ENCODE measurements at regions not wholly inside any gene's neighbourhood (a gene's known extent, or its start where the extent isn't known, plus 50 kb on each side); places are given as distances from the start of the nearest gene placed in this dataset.

DNA sequence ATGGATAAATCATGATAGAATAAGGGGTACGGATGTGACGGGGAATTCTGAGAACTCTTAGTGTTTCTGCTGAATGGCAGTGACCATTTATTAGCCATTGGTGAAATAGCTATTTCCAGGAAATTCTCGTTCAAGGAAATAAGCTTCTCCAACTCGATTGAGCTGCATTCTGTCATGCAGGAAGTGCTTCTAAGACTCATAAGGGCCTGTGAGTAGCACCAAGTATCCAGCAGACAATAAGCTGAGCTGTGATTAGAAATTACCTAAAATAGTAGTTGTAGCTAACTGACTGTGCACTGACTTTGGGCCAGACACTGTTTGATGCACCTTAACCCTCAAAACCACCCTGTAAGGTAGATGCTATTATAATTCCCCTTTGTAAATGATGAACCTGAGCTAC is 107.8 kb upstream of the IRX5 start:
- Mint-ChIP-seq H3K27me3 (no peaks in the 10 kb centered on the region), H3K27ac (no peak overlapping the region), H3K36me3 (no peaks in the 10 kb centered on the region), H3K4me3 (no peak overlapping the region), H3K9me3 (ENCODE audit: low read depth) (peaks cover 2% of the 10 kb centered on the region), H3K4me1 (no peaks in the 10 kb centered on the region)
- ATAC-seq (no peak), DNase-seq (no peak)
- CTCF ChIA-PET = no interaction called here

- Mint-ChIP-seq H3K4me3 (no peak overlapping the region), H3K36me3 (no peaks in the 10 kb centered on the region), H3K4me1 (no peaks in the 10 kb centered on the region), H3K9me3 (ENCODE audit: low read depth) (peaks cover 2% of the 10 kb centered on the region), H3K27me3 (no peaks in the 10 kb centered on the region), H3K27ac (no peak overlapping the region)
- CTCF ChIA-PET = no interaction called here
- no peak for DNase-seq
- ATAC-seq = no peak
Measured at GRCh38 chr16:54822492-54822891, 108.2 kb upstream of the IRX5 start.

GRCh38 chr16:54821731-54822130 is 108.9 kb upstream of the IRX5 start:
- no peak for DNase-seq
- Mint-ChIP-seq H3K36me3 (no peaks in the 10 kb centered on the region), H3K27me3 (no peaks in the 10 kb centered on the region), H3K4me1 (no peaks in the 10 kb centered on the region), H3K27ac (no peak overlapping the region), H3K4me3 (no peak overlapping the region), H3K9me3 (ENCODE audit: low read depth) (peaks cover 2% of the 10 kb centered on the region)
- CTCF ChIA-PET = no interaction called here
- ATAC-seq = no peak

DNA sequence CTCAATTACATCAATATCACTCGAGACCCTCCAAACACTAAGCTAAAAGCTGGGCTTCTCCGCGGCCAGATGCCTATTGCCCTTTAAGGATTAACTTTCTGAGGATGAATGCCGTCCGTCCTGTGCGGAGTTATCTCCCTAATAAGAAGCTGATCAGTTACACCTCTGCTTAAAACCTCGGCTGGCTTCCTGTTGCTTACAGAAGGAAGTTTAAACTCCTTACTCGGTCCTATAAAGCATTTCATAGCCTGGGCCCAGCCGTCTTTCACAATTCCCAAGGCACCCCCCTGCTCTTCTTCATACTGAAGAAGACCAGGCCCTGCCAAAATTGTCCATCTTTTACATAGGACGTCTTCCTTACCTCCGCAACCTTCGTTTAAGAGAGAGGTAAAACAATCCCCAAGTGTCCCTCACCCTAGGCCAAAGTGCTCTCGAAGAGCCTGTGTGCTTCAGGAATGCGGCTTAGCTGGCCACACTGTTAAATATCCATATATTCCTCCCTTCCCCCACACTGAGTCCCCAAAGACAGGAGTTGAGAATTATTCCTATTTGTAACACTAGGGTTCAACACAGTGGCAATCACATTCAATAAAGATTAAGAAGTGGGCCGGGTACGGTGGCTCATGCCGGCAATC is 112.6 kb upstream of the IRX5 start:
- H3K4me1 Mint-ChIP-seq = no peaks in the 10 kb centered on the region
- CTCF ChIA-PET = no interaction called here
- DNase-seq = no peak
- H3K4me3 Mint-ChIP-seq = no peak overlapping the region
- H3K27me3 Mint-ChIP-seq = no peaks in the 10 kb centered on the region
- no peaks in the 10 kb centered on the region for H3K36me3 Mint-ChIP-seq
- peaks cover 2% of the 10 kb centered on the region for H3K9me3 Mint-ChIP-seq (ENCODE audit: low read depth)
- no peak overlapping the region for H3K27ac Mint-ChIP-seq
- ATAC-seq = no peak

DNA sequence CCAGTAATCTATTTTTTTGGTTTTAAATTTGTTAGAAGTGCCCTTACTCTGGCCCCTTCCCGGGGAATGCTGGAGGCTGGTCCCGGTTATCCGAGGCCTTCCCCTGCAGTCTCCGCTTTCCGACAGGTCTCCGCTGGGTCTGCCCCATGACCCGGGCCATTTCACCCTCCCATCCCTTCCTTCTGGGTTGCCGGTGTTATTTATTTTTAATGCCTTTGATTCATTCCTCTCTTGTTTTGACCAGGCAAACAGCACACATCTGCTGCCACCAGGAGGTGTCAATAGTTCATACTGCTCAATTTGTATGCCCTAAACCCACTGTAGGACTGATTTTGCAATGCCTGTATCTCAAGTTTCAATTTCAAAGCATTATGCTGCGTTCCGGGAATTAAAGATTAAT is 113.2 kb upstream of the IRX5 start:
- H3K4me3 Mint-ChIP-seq = no peak overlapping the region
- no peak for ATAC-seq

GRCh38 chr16:54816471-54816870 is 114.2 kb upstream of the IRX5 start:
- CTCF ChIA-PET = no interaction called here
- no peak for ATAC-seq
- no peak for DNase-seq
- Mint-ChIP-seq H3K4me1 (no peaks in the 10 kb centered on the region), H3K36me3 (no peaks in the 10 kb centered on the region), H3K27me3 (no peaks in the 10 kb centered on the region), H3K9me3 (ENCODE audit: low read depth) (no peaks in the 10 kb centered on the region), H3K27ac (no peak overlapping the region), H3K4me3 (no peak overlapping the region)

More for the DNA sequence above, 113.2 kb upstream of the IRX5 start:
- Mint-ChIP-seq H3K36me3 (no peaks in the 10 kb centered on the region), H3K27ac (no peak overlapping the region), H3K27me3 (no peaks in the 10 kb centered on the region), H3K9me3 (ENCODE audit: low read depth) (peaks cover 2% of the 10 kb centered on the region), H3K4me1 (no peaks in the 10 kb centered on the region)
- DNase-seq = no peak
- CTCF ChIA-PET = no interaction called here

GRCh38 chr16:54815177-54815576 is 115.5 kb upstream of the IRX5 start:
- no peaks in the 10 kb centered on the region for H3K9me3 Mint-ChIP-seq (ENCODE audit: low read depth)
- H3K36me3 Mint-ChIP-seq = no peaks in the 10 kb centered on the region
- CTCF ChIA-PET = no interaction called here
- no peaks in the 10 kb centered on the region for H3K4me1 Mint-ChIP-seq
- no peak overlapping the region for H3K27ac Mint-ChIP-seq
- H3K27me3 Mint-ChIP-seq = no peaks in the 10 kb centered on the region
- ATAC-seq = no peak
- H3K4me3 Mint-ChIP-seq = no peak overlapping the region
- DNase-seq = no peak

DNA sequence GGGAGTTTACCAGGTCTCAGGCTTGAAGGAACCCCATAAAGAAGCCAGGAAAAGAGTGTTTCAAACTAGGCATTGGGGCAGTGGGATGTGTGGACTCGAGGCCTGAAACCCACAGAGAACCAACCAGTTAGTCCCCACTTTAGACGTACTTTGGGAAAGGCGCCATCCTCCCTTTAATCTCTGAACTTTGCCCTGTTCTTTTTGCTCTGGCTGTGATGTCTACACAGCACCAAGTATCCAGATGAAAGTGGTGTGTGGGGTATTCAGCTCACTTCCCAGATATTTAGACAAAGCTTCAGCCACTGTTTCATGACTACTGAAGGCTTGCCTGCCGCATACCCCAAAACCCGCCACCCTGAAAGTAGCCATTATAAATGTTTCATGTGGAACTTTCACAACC is 116.9 kb upstream of the IRX5 start:
- ATAC-seq = no peak
- Mint-ChIP-seq H3K36me3 (no peaks in the 10 kb centered on the region), H3K4me1 (no peaks in the 10 kb centered on the region), H3K9me3 (ENCODE audit: low read depth) (no peaks in the 10 kb centered on the region), H3K27me3 (no peaks in the 10 kb centered on the region), H3K4me3 (no peak overlapping the region), H3K27ac (no peak overlapping the region)
- CTCF ChIA-PET = no interaction called here
- DNase-seq = no peak

DNA sequence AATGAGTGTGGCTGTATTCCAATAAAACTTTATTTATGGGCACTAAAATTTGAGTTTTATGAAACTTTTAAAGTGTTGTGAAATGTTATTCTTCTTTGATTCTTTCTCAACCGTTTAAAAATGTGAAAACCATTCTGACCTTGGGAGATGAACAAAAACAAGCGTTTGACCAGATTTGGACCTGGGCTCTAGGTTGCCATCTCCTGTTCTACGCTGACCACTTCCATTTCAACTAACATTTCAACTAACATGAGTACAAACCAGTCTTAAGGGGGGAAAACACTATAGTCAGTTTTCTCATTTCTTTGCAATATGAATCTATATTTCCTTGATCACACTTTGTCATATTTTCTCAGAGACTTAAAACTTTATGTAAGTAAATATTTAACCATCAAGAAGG is 118.4 kb upstream of the IRX5 start:
- Mint-ChIP-seq H3K9me3 (ENCODE audit: low read depth) (no peaks in the 10 kb centered on the region), H3K36me3 (no peaks in the 10 kb centered on the region), H3K27ac (no peak overlapping the region), H3K27me3 (no peaks in the 10 kb centered on the region), H3K4me1 (no peaks in the 10 kb centered on the region), H3K4me3 (no peak overlapping the region)
- DNase-seq (no peak), ATAC-seq (no peak)
- CTCF ChIA-PET = no interaction called here

DNA sequence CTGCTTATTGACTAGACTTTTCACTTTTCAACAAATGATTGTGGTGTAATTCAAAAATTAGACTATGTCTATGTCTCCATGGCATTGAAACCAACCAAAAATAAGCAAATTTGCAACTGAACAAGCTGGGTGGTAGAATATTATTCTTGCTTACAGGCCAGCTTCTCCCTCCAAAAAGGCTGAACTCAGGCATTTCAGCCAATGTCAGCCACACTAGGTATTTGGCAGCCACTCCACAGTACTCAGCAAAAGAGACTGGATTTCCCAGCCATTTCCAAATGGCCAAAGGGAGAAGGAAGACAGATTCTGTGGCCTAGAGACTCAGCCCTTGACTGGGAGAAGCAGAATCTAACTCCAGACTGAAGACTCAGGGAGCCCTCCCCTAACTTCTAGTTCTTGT is 121.8 kb upstream of the IRX5 start:
- Mint-ChIP-seq H3K4me1 (no peaks in the 10 kb centered on the region), H3K27me3 (no peaks in the 10 kb centered on the region), H3K4me3 (no peak overlapping the region), H3K9me3 (ENCODE audit: low read depth) (no peaks in the 10 kb centered on the region), H3K36me3 (no peaks in the 10 kb centered on the region), H3K27ac (no peak overlapping the region)
- DNase-seq (no peak), ATAC-seq (no peak)
- CTCF ChIA-PET = no interaction called here

- CTCF ChIA-PET = no interaction called here
- Mint-ChIP-seq H3K27me3 (no peaks in the 10 kb centered on the region), H3K4me1 (no peaks in the 10 kb centered on the region), H3K36me3 (no peaks in the 10 kb centered on the region), H3K9me3 (ENCODE audit: low read depth) (peaks cover 2% of the 10 kb centered on the region), H3K27ac (no peak overlapping the region), H3K4me3 (no peak overlapping the region)
- ATAC-seq (no peak), DNase-seq (no peak)
Measured at GRCh38 chr16:54806881-54807360, 123.7 kb upstream of the IRX5 start.

GRCh38 chr16:54806378-54806777 is 124.3 kb upstream of the IRX5 start:
- no peak overlapping the region for H3K27ac Mint-ChIP-seq
- no peaks in the 10 kb centered on the region for H3K27me3 Mint-ChIP-seq
- H3K36me3 Mint-ChIP-seq = no peaks in the 10 kb centered on the region
- H3K9me3 Mint-ChIP-seq (ENCODE audit: low read depth) = peaks cover 2% of the 10 kb centered on the region
- DNase-seq (no peak), ATAC-seq (no peak)
- CTCF ChIA-PET = no interaction called here
- H3K4me3 Mint-ChIP-seq = no peak overlapping the region
- no peaks in the 10 kb centered on the region for H3K4me1 Mint-ChIP-seq

DNA sequence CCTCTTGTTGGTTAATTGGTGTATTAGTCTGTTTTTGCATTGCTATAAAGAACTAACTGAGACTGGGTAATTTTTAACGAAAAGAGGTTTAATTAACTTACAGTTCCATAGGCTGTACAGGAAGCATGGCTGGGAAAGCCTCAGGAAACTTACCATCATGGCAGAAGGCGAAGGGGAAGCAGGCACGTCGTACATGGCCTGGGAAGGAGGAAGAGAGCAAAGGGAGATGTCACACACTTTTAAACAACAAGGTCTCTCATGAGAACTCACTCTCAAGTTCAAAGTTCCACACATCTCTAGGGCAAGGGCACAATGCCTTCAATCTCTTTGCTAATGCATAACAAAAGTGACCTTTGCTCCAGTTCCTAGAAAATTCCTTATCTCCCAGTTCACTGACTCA is 125.0 kb upstream of the IRX5 start:
- H3K9me3 Mint-ChIP-seq (ENCODE audit: low read depth) = peaks cover 2% of the 10 kb centered on the region
- no peak for DNase-seq
- H3K4me1 Mint-ChIP-seq = no peaks in the 10 kb centered on the region
- H3K27ac Mint-ChIP-seq = no peak overlapping the region
- no peaks in the 10 kb centered on the region for H3K27me3 Mint-ChIP-seq
- no peaks in the 10 kb centered on the region for H3K36me3 Mint-ChIP-seq
- CTCF ChIA-PET = no interaction called here
- H3K4me3 Mint-ChIP-seq = no peak overlapping the region
- ATAC-seq = no peak

GRCh38 chr16:54801057-54801844 is 129.4 kb upstream of the IRX5 start:
- H3K4me1 Mint-ChIP-seq = no peaks in the 10 kb centered on the region
- no peak overlapping the region for H3K4me3 Mint-ChIP-seq
- CTCF ChIA-PET = interaction anchor here (0.7 kb wide), 1 partner anchor 38 kb away, joined by 4 read pairs; no protein-coding TSS in a partner anchor
- H3K36me3 Mint-ChIP-seq = no peaks in the 10 kb centered on the region
- no peak overlapping the region for H3K27ac Mint-ChIP-seq
- no peaks in the 10 kb centered on the region for H3K27me3 Mint-ChIP-seq
- peaks cover 7% of the 10 kb centered on the region for H3K9me3 Mint-ChIP-seq (ENCODE audit: low read depth)
- ATAC-seq = no peak
- no peak for DNase-seq
